Endothelial cell of umbilical vein (primary cell): ENCODE measurements at regions not wholly inside any gene's neighbourhood (a gene's known extent, or its start where the extent isn't known, plus 50 kb on each side); places are given as distances from the start of the nearest gene placed in this dataset.

Experiments used
- EZH2 ChIP-seq: IDR thresholded peaks from 2 replicates; pipeline ENCODE4 v1.6.1; 2012; ENCODE audit warnings: borderline replicate concordance, low read depth, mild to moderate bottlenecking, moderate library complexity, low read length, inconsistent platforms; ENCODE audit not compliant: severe bottlenecking
- GATA2 ChIP-seq: IDR thresholded peaks from 2 replicates; pipeline ENCODE4 v1.7.0; 2011; ENCODE audit warnings: low read depth, mild to moderate bottlenecking, moderate library complexity, mixed read lengths, low read length; ENCODE audit not compliant: insufficient read length, insufficient read depth
- MYC ChIP-seq: IDR thresholded peaks from one replicate; pipeline ENCODE4 v1.6.1; 2011; ENCODE audit warnings: mild to moderate bottlenecking, low read depth, low read length
- POLR2A ChIP-seq: IDR thresholded peaks from 2 replicates; pipeline ENCODE4 v1.6.1; 2012; ENCODE audit warnings: low read depth, mild to moderate bottlenecking, control low read depth, low read length
- POLR2AphosphoS5 ChIP-seq: IDR thresholded peaks from 2 replicates; pipeline ENCODE4 v1.6.1; 2012; ENCODE audit warnings: low read depth, mild to moderate bottlenecking, control low read depth, low read length, moderate library complexity; ENCODE audit not compliant: insufficient read depth
- TF ChIP-seq, protein P1 (sequence below), 2 donors: IDR thresholded peaks; 1 replicate in 1 of 2; 2 replicates in 1 of 2; pipeline ENCODE4 v1.5.1; 2011; ENCODE audit warnings: low read length in 2 of 2, mild to moderate bottlenecking in 2 of 2, moderate library complexity in 2 of 2, control low read depth in 1 of 2, inconsistent platforms in 1 of 2, low read depth in 1 of 2; ENCODE audit not compliant: insufficient read depth in 1 of 2; ENCODE audit errors: extremely low read depth in 1 of 2
- TF ChIP-seq, protein P2 (sequence below): IDR thresholded peaks from 2 replicates; pipeline ENCODE4 v1.6.1; 2011; ENCODE audit not compliant: insufficient read depth, insufficient read length

DNA sequence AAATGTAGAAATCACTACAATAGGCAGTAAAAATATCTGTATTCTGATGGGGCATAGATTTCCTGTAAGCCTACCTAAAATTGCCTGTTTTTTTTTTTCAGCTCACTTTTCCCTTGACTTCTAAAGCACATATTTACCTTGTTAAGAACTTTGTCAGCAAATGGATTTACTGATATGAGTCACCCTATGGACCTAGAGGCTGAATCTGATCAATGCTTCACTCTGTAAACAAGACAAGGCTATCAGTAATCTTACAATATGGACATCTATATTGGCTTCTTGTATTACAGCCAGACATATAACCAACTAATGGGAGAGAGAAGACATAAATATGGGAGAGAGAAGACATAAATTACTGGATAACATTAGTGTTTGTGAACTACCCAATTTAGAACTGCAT lies 792.7 kb upstream of the CHD1 start:
- TF ChIP-seq POLR2AphosphoS5: no peak
- no peak for TF ChIP-seq GATA2
- TF ChIP-seq, protein P1, sequence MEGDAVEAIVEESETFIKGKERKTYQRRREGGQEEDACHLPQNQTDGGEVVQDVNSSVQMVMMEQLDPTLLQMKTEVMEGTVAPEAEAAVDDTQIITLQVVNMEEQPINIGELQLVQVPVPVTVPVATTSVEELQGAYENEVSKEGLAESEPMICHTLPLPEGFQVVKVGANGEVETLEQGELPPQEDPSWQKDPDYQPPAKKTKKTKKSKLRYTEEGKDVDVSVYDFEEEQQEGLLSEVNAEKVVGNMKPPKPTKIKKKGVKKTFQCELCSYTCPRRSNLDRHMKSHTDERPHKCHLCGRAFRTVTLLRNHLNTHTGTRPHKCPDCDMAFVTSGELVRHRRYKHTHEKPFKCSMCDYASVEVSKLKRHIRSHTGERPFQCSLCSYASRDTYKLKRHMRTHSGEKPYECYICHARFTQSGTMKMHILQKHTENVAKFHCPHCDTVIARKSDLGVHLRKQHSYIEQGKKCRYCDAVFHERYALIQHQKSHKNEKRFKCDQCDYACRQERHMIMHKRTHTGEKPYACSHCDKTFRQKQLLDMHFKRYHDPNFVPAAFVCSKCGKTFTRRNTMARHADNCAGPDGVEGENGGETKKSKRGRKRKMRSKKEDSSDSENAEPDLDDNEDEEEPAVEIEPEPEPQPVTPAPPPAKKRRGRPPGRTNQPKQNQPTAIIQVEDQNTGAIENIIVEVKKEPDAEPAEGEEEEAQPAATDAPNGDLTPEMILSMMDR (IDR thresholded peaks at IDR 0.05; ENCODE audit: extremely low read depth in 1 of 2, insufficient read depth in 1 of 2, low read depth in 1 of 2, low read length in 2 of 2): no peak
- no peak for TF ChIP-seq POLR2A
- TF ChIP-seq MYC: no peak
- TF ChIP-seq, protein P2, sequence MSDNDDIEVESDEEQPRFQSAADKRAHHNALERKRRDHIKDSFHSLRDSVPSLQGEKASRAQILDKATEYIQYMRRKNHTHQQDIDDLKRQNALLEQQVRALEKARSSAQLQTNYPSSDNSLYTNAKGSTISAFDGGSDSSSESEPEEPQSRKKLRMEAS: no peak
- no peak for TF ChIP-seq EZH2
